Spleen (tissue), 11 donors: ENCODE measurements at regions not wholly inside any gene's neighbourhood (a gene's known extent, or its start where the extent isn't known, plus 50 kb on each side); places are given as distances from the start of the nearest gene placed in this dataset.

Experiments
- DNase-seq: peaks from one replicate; pipeline ENCODE4 v3.0.0-alpha.2; 2020
- H3K27ac ChIP-seq, 8 donors: fragments of 200-600 bp; sonication (generic) in 7 of 8; 1 replicate in 4 of 8; 2 replicates in 4 of 8; pipeline versions ENCODE4 v1.5.0 to v1.8.0; 2016 to 2021; ENCODE audit warnings: inconsistent platforms in 4 of 8, mild to moderate bottlenecking in 4 of 8, moderate library complexity in 1 of 8
- H3K27me3 ChIP-seq, 7 donors: fragments of 200-600 bp; sonication (generic) in 6 of 7; replicated peaks in 1 of 7; 1 replicate in 4 of 7; 2 replicates in 3 of 7; pipeline versions ENCODE4 v1.5.0 to v1.8.0; 2016 to 2021; ENCODE audit warnings: inconsistent platforms in 3 of 7, mild to moderate bottlenecking in 1 of 7
- H3K36me3 ChIP-seq, 6 donors: fragments of 200-600 bp; sonication (generic) in 5 of 6; 1 replicate in 4 of 6; 2 replicates in 2 of 6; pipeline versions ENCODE4 v1.5.0 to v1.8.0; 2016 to 2021; ENCODE audit warnings: inconsistent platforms in 2 of 6
- H3K4me1 ChIP-seq, 6 donors: fragments of 200-600 bp; sonication (generic) in 5 of 6; 1 replicate in 3 of 6; 2 replicates in 3 of 6; pipeline versions ENCODE4 v1.5.0 to v1.8.0; 2016 to 2021; ENCODE audit warnings: inconsistent platforms in 3 of 6
- H3K4me3 ChIP-seq, 8 donors: fragments of 200-600 bp; sonication (generic) in 7 of 8; 1 replicate in 4 of 8; 2 replicates in 4 of 8; pipeline versions ENCODE4 v1.5.0 to v1.8.0; 2016 to 2021; ENCODE audit warnings: inconsistent platforms in 4 of 8, mild to moderate bottlenecking in 4 of 8, moderate library complexity in 2 of 8
- H3K9me3 ChIP-seq, 8 donors: fragments of 200-600 bp; sonication (generic) in 7 of 8; 1 replicate in 4 of 8; 2 replicates in 4 of 8; pipeline versions ENCODE4 v1.5.0 to v1.8.0; 2016 to 2021; ENCODE audit warnings: inconsistent platforms in 4 of 8
- POLR2A ChIP-seq, 3 donors: fragments of 450-650 bp; IDR thresholded peaks; one replicate each; pipeline ENCODE4 v1.5.1; 2017; ENCODE audit warnings: antibody characterized with exemption in 3 of 3, mild to moderate bottlenecking in 1 of 3
- POLR2AphosphoS5 ChIP-seq, 3 donors: sonication (generic); formaldehyde crosslinking; IDR thresholded peaks; one replicate each; pipeline ENCODE4 v1.5.1; 2017; ENCODE audit warnings: antibody characterized with exemption in 3 of 3
- WGBS, 5 donors: extraction: QIAGEN DNeasy Blood & Tissue Kit in 3 of 5; methylation state at CpG; one replicate each; pipeline versions ENCODE4 v1.1.5 to v1.1.7; 2013 to 2018; 5-methylcytosine and 5-hydroxymethylcytosine counted together
- intact Hi-C: fragments of 100-400 bp; cut with DNase I; formaldehyde crosslinking; loops from one replicate; pipeline ENCODE4 v1.15.0; 2023; ENCODE audit warnings: low total_unique reads
- TF ChIP-seq, protein P1 (sequence below), 11 experiments: fragments of 200-600 bp in 7 of 11; fragments of 450-650 bp in 4 of 11; sonication (generic) in 4 of 11; IDR thresholded peaks in 8 of 11; conservative IDR thresholded peaks in 3 of 11; 1 replicate in 7 of 11; 2 replicates in 4 of 11; pipeline versions ENCODE4 v1.4.0 to v1.8.0; 2016 to 2021; ENCODE audit warnings: antibody characterized with exemption in 11 of 11, inconsistent platforms in 4 of 11, mild to moderate bottlenecking in 1 of 11
- donor health status: healthy with polysubstance abuse.
- donor health status: DM: no; HTN: no; CAD: no; lungs with moderate emphysema.
- donor health status: DM: no; HTN: no; CAD: no.
- donor health status: Bipolar disorder and iron deficiency.
- donor health status: healthy.
- donor health status: DM: no; HTN: no; CAD: no.
- donor health status: DM: yes; HTN: yes; CAD: no.

DNA sequence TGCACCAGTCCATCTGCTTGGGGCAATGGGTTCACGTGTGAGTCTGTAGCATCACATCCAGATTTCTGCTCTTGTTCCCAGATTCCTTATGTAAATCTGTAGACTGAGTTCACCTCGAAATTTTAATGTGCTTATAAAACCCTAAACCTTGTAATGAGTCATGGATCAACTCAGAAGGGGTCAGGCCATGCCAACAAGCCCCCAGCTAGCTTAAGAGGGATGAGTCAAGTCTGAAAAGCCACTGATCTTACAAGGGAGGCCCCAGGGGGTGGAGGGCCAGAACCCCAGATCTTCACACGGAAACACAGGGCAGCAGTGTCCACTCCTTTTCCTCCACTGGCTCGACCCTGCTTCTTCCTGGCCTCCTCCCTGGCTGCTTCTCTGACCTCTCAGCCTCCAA is 399.1 kb upstream of the CDH5 start:
- Histone ChIP-seq H3K36me3 (no peaks in the 10 kb centered on the region), H3K4me3 (no peak overlapping the region), H3K4me1 (no peaks in the 10 kb centered on the region), H3K27ac (no peak overlapping the region), H3K9me3 (peaks cover 0 to 6% (median 0%) of the 10 kb centered on the region in 8 donors), H3K27me3 (no peaks in the 10 kb centered on the region)
- 47 to 67% (median 61%) methylated on average over 4 of the region's 4 CpGs for WGBS, 5 donors
- TF ChIP-seq POLR2AphosphoS5 (IDR thresholded peaks at IDR 0.05) (no peak), POLR2A (IDR thresholded peaks at IDR 0.05) (no peak)
- TF ChIP-seq, protein P1, sequence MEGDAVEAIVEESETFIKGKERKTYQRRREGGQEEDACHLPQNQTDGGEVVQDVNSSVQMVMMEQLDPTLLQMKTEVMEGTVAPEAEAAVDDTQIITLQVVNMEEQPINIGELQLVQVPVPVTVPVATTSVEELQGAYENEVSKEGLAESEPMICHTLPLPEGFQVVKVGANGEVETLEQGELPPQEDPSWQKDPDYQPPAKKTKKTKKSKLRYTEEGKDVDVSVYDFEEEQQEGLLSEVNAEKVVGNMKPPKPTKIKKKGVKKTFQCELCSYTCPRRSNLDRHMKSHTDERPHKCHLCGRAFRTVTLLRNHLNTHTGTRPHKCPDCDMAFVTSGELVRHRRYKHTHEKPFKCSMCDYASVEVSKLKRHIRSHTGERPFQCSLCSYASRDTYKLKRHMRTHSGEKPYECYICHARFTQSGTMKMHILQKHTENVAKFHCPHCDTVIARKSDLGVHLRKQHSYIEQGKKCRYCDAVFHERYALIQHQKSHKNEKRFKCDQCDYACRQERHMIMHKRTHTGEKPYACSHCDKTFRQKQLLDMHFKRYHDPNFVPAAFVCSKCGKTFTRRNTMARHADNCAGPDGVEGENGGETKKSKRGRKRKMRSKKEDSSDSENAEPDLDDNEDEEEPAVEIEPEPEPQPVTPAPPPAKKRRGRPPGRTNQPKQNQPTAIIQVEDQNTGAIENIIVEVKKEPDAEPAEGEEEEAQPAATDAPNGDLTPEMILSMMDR (IDR thresholded peaks at IDR 0.05 in 8 of 11, conservative IDR thresholded peaks at IDR 0.05 in 3 of 11) = no peak
- intact Hi-C loops = no loop called here
- no peak for DNase-seq

DNA sequence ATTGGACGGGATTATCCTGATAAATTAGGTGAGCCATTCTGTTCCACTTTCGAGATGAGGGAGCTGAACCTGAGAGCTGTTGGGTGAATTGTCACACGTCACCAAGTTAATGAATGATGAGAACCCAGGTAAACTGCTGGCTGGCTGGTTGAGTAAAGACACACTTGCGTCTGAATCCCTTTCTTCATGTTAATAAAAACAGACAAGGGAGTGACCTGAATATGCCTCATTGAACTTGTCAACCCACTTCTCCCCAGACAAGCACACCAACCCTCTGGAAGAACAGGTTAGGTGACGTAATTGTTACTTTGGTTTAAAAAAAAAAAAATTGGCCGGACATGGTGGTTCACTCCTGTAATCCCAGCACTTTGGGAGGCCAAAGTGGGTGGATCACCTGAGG is 400.9 kb upstream of the CDH5 start:
- DNase-seq = no peak
- intact Hi-C loops = no loop called here
- H3K27ac ChIP-seq = no peak overlapping the region
- H3K36me3 ChIP-seq = no peaks in the 10 kb centered on the region
- no peaks in the 10 kb centered on the region for H3K27me3 ChIP-seq
- 80 to 92% (median 88%) methylated on average over 6 of the region's 6 CpGs for WGBS, 5 donors
- TF ChIP-seq POLR2AphosphoS5 (IDR thresholded peaks at IDR 0.05) = no peak
- TF ChIP-seq POLR2A (IDR thresholded peaks at IDR 0.05) = no peak
- TF ChIP-seq, protein P1 (IDR thresholded peaks at IDR 0.05 in 8 of 11, conservative IDR thresholded peaks at IDR 0.05 in 3 of 11) = no peak
- H3K9me3 ChIP-seq = peaks cover 0 to 5% (median 0%) of the 10 kb centered on the region in 8 donors
- H3K4me3 ChIP-seq = no peak overlapping the region
- no peaks in the 10 kb centered on the region for H3K4me1 ChIP-seq

DNA sequence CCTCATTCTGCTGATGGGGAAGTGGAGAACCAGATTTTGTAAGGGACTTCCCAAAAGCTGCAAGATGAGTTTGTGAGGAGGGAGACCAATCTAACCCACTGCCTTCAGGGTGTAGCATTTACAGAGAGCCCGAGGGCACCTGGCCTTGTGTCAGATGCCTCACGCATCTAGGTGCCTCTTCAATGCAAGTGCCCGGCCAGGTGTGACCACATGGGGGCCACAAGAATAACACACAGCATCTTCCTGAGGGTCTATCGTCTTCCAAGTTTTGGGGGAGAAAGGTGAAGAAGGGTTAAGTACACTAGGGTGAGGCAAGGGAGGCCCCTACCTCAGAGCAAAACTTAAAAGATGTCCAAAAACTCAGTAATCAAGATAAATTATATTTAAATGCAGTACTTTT is 401.7 kb upstream of the CDH5 start:
- DNase-seq = no peak
- no peak overlapping the region for H3K4me3 ChIP-seq
- no peaks in the 10 kb centered on the region for H3K9me3 ChIP-seq
- no peaks in the 10 kb centered on the region for H3K4me1 ChIP-seq
- no peaks in the 10 kb centered on the region for H3K27me3 ChIP-seq
- TF ChIP-seq POLR2A (IDR thresholded peaks at IDR 0.05) = no peak
- TF ChIP-seq, protein P1 (IDR thresholded peaks at IDR 0.05 in 8 of 11, conservative IDR thresholded peaks at IDR 0.05 in 3 of 11) = no peak
- TF ChIP-seq POLR2AphosphoS5 (IDR thresholded peaks at IDR 0.05) = no peak
- H3K27ac ChIP-seq = no peak overlapping the region
- no peaks in the 10 kb centered on the region for H3K36me3 ChIP-seq
- intact Hi-C loops = no loop called here
- 73 to 80% (median 78%) methylated on average over 4 of the region's 4 CpGs for WGBS, 5 donors

DNA sequence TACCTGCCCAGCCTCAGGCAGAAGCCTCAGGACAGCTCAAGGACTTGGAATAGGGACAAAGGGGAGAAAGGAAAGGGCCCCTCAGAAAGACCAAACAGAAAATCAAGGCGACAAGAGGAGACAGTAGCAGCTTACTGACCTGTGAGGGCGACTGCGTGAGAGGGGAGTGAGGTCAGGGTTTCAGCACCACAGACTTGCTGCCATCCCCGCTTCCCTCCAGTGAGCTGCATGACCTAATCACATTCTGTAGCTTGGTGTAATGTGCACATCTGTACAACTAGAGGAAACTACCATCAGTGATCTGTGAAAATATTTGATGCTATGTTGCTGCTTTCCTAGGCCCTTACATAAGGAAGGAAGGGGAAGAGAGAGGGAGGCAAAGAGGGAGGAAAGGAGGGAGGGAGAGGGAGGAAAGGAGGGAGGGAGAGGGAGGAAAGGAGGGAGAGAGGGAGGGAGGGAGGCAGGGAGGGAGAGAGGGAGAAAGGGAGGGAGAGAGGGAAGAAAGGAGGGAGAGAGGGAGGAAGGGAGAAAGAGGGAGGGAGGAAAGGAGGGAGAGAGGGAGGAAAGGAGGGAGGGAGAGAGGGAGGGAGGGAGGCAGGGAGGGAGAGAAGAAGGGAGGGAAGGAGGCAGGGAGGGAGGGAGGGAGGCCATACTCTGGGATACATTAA is 404.9 kb upstream of the CDH5 start:
- Histone ChIP-seq H3K9me3 (no peaks in the 10 kb centered on the region), H3K27ac (no peak overlapping the region), H3K4me1 (no peaks in the 10 kb centered on the region), H3K27me3 (no peaks in the 10 kb centered on the region), H3K36me3 (no peaks in the 10 kb centered on the region), H3K4me3 (no peak overlapping the region)
- WGBS, 5 donors = 64 to 83% (median 72%) methylated on average over 4 of the region's 4 CpGs
- intact Hi-C loops = no loop called here
- no peak for TF ChIP-seq POLR2A (IDR thresholded peaks at IDR 0.05)
- TF ChIP-seq, protein P1 (IDR thresholded peaks at IDR 0.05 in 8 of 11, conservative IDR thresholded peaks at IDR 0.05 in 3 of 11) = no peak
- TF ChIP-seq POLR2AphosphoS5 (IDR thresholded peaks at IDR 0.05) = no peak
- no peak for DNase-seq
